Medulla oblongata (tissue), 1 donor: ENCODE measurements at regions not wholly inside any gene's neighbourhood (a gene's known extent, or its start where the extent isn't known, plus 50 kb on each side); places are given as distances from the start of the nearest gene placed in this dataset.
A peak's percentile ranks its signal among the peaks of the same experiment; 100 is the strongest.

Source experiments
- DNase-seq: peaks from one replicate; pipeline ENCODE4 v3.0.0-alpha.2; 2015; ENCODE audit errors: extremely low spot score

- DNase-seq, result no peak
These were observed 564.8 kb downstream of the MIAT start for GRCh38 chr22:27222178-27222577.

GRCh38 chr22:27223317-27224177 lies 566.2 kb downstream of the MIAT start:
- DNase-seq, result no peak

- DNase-seq, result no peak
These were observed 567.3 kb downstream of the MIAT start for GRCh38 chr22:27224485-27225374.

DNA sequence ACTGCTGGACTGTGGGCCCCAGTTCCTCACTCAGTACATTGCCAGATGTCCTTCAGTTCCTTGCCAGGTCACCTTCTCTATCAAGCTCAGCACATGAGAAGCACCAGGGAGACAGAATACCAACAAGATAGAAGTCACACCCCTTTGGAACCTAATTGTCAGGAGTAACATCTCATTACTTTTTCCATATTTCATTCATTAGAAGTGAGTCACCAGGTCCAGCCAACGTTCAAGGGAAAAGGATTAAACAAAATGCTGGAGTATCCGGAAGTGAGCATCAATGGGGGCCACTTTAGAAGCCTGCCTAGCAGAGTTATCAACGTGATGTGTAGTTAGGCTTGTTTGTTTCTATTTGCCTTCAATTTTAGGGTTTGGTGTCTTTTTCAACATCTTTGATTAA lies 569.3 kb downstream of the MIAT start:
- DNase-seq, result no peak

GRCh38 chr22:27228771-27229170 lies 571.4 kb downstream of the MIAT start:
- DNase-seq, result no peak

GRCh38 chr22:27230189-27230588 lies 571.4 kb downstream of the MN1 start:
- DNase-seq, result no peak

DNA sequence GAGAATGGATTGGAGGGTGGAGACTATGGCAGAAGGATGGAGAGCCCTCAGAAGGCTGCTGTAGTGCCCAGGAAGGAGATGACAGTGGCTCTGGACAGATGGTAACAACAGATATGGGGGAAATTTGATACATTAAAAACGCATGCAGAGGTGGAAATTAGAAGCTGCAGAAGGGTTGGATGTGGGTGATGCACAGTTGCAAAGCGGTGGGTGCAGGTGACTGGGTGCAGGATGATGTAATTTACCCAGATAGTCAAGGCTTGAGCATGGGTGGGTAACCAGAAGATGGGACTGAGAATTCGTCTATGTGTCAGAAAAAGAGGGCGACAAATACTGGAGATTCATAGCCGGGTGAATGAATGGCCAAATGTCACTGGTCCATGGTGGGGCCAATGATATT lies 570.3 kb downstream of the MN1 start:
- no peak for DNase-seq

DNA sequence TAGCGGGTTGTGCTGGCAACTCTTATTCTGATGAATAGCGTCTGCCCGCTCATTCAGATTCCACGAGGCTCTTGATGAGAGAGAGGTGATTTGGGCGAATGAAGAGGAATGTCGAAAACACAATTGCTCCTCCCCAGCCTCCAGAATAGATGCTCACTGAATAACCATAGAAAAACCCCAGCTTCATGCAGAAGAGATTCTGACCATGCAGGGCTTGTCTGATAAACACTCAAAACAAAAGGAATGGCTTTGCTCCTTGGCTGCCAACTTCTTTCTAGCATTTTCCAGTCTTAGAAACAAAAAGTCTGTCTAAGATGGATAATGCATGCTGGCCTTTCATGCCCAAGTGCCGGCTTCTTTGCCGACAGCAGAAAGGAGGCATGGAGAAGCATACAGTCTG lies 569.5 kb downstream of the MN1 start:
- no peak for DNase-seq

- DNase-seq, result no peak
These were observed 564.3 kb downstream of the MN1 start for GRCh38 chr22:27237080-27237741.

GRCh38 chr22:27238935-27239510 lies 562.5 kb downstream of the MN1 start:
- no peak for DNase-seq

DNA sequence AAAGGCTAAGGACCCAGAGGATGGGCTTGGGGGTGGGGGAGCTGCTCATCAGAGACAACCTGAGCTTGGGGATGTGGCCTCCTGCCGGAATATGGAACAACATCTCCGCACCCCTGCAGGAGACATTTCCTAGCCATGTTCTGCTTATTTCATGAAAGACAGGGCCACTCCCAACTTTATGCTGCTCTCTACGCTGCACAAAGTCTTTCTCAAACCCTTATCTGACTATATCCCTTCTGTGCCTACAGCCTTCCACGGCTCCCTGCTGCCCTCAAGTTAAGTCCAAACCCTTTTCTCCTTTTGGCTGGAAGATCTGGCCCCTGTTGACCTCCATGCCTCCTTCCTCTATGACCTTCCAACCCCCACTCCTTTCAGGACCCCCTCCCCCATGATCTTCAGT lies 562.0 kb downstream of the MN1 start:
- DNase-seq, result no peak

- no peak for DNase-seq
These were observed 561.1 kb downstream of the MN1 start for GRCh38 chr22:27240298-27241075.

GRCh38 chr22:27241430-27242321 lies 559.9 kb downstream of the MN1 start:
- DNase-seq, result peak; percentile 49

- no peak for DNase-seq
These were observed 559.1 kb downstream of the MN1 start for GRCh38 chr22:27242474-27242873.

DNA sequence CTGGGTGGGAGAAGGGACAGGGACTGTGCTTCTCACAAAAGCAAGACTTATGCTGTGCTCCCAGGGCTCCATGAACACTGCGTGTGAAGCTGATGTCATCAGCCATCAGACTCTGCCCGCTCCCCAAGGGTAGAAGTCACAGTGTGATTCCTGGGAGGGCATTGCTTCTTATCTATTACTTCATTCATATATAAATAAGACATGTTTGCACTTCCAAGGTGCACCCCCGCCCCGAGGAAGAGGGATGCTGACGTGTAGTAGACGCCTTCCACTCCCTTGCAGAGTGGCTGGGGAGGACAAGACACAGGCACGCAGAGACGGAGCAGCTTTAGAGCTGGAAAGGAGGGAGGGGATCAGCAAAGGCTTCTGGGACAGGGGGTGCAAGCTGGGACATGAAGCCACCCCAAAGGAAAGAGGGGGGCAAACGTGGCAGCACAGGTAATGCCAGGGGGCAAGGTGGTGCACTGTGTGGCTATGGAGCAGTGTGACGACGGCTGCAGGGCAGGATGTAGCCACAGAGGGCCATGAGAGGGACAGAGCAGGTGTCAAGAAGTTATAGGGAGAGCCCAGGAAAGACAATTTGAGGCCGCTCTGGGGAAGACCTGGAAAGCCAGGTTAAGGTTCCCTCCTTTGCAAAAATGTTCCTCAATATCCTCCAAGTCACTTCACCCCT lies 558.5 kb downstream of the MN1 start:
- no peak for DNase-seq

DNA sequence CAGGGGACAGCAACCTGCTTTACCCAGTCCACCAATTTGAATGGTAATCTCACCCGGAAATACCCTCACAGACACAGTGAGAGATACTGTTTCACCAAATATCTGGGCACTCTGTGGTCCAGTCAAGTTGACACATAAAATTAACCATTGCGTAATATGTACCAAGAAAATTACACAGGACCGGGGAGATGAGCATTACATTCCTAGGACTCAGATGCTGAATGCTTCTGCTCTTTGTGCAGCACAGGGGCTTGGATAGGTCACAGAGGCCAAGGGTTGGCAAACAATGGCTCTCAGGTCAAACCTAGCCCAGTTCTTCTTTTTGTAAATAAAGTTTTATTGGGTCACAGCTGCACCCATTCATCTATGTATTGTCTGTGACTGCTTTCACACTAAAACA lies 557.2 kb downstream of the MN1 start:
- no peak for DNase-seq

DNA sequence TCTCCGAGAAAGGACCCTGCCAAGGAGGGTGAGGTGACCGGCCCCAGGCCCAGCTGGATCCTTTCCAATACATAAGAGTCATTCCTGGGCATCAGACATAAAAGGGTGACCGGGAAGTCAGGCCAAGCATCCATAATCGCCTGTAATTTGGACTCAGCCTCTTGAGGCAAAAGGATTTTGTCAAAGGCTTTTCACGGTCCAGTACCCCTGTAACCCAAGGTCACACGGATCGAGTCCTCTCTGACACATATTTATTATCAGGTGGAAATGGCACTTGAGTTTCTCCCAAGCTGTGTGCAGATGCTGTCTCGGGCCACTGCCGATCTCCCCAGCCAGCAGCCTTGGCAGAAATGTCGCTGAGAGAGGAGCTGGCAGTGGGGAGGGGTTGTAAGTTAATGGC lies 556.5 kb downstream of the MN1 start:
- no peak for DNase-seq

GRCh38 chr22:27246558-27246957 lies 555.0 kb downstream of the MN1 start:
- no peak for DNase-seq

- peak; percentile 4 for DNase-seq
These were observed 553.7 kb downstream of the MN1 start for GRCh38 chr22:27247701-27248434.
